HG03060 (cell line): ENCODE measurements at regions not wholly inside any gene's neighbourhood (a gene's known extent, or its start where the extent isn't known, plus 50 kb on each side); places are given as distances from the start of the nearest gene placed in this dataset.

ENCODE experiments used
- ATAC-seq: cut with Tn5 transposase; IDR thresholded peaks from one replicate; pipeline ENCODE4 v1.9.1; 2021; ENCODE audit warnings: low read depth, moderate number of reproducible peaks; ENCODE audit not compliant: unreplicated experiment

DNA sequence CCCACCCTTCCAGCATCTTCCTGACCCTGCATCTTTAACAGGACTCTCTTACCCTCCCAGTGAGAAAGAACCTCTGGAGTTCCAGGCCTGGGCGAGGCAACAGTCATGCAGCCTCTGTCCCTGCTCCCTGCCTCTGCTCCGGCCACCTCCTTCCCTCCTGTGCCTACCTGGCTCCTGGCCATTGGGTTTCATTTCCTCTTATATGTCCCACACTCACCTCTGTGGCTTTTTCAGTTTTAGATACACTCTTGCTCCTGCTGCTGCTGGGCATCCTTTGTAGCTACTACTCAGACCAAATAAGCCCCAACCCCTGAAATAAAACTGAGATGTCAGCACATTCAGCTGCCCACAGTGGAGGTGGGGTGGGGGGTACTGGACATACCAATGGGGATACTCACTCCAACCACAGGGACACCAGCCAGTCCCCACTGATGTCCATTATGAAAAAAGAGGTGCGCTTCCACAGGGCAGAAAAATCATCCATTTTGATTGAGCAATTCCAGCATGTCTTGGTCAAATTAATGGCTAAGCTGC is 99.1 kb upstream of the NRXN3 start:
- ATAC-seq: no peak

DNA sequence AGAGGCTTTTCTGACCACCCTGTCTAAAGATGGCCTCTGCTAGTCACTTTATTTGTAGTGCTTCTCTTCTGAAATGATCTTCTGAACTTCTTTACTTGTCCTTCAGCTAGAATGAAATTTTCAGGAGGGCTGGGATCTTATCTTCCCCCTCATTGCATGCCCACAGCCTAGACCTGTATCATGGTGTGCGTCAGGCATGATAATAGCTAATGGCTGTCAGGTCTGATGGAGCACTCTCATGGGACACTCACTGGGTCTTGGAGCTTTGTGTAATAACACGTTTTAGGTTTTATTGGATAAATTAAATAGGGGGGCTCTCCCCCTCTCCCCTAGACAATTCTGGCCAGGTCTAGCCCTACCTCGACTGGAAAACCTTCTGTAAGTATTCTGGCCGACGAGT is 97.1 kb upstream of the NRXN3 start:
- ATAC-seq: no peak

DNA sequence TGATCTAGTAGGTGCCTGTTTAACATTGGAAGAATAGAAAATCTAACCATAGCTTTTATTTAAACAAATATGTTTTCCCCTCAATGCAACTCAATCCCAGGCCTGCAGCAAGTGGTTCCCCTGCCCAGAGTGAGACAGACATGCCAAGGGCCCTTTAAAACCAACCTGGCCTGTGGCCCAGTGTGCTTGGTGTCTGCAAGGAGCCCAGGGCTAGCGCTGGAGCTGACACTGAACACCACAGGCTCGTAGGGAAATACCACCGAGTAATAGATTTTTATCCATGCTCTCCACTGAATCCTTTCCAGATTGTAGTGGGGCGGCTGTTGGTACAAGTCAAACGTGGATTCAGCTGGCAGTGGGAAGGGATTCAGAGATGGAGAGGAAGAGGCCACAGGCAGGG is 95.6 kb upstream of the NRXN3 start:
- no peak for ATAC-seq

DNA sequence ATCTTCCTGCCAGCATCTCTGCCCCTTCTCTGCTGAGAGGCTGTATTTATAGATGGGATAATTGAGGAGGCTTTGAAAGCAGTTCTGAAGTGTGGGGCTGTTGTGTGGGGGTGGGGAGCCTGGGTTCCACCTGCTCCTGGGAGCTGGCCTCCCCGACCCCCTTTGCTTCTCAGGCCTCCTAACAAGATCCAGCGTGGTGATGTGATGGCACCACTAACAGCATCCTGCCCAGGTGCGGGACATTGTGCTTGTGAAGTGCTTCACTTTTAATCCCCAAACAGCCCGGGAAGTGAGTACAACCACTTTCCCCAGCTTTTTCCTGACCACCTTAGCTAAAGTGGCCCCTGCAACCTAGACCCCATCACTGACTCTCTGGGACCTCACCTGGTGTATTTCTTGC is 95.1 kb upstream of the NRXN3 start:
- no peak for ATAC-seq

DNA sequence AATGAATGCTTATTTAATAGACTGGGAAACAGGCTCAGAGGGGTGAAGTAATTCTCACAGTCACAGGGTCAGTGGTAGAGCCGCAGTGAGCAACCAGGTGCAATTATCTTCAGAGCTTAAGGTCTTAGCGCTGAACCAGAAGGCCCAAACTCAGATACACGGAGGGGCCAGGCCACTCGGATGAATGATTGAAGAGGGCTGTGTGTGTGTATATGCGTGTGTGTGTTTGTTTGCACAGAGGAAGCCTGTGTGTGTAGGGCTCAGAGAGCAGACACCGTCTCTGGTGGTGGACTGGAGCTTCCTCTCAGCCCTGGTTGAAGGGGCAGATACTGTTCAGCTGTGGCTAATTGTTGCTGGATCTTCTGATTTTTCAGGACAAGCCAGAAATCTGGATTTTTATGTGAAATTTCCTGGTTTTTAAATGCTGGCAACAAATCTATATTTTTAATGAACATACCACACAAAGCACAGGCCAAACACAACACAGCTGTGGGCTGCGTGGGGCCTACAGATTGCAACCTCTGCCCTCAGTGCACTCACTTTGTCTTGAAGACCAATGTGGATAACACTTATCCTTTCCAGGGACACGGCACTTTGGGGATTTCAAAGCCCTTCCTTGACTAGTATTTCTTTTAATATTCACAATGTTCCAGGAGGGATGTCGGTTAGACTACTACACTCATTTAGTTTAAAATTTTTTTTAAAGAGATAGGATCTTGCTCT is 94.5 kb upstream of the NRXN3 start:
- ATAC-seq: no peak

DNA sequence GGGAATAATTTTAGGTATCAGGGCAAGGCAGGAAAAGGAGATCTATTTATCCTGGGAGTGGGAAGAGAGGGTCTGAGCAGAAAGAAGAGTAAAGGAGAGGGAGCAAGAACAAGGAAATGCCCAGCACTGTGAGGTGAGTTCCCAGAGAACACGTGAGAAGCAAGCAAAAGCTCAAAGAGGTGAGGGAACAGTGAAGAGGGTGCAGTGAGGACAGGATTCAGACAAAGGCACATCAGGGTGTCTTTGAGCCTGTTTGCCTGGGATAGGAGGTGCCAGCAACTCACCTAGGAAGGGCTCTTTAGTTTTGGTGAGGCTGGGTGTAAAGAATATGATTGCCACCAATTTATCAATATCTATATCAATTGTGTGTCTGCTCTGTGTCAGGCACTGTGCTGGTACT is 88.9 kb upstream of the NRXN3 start:
- ATAC-seq: no peak

DNA sequence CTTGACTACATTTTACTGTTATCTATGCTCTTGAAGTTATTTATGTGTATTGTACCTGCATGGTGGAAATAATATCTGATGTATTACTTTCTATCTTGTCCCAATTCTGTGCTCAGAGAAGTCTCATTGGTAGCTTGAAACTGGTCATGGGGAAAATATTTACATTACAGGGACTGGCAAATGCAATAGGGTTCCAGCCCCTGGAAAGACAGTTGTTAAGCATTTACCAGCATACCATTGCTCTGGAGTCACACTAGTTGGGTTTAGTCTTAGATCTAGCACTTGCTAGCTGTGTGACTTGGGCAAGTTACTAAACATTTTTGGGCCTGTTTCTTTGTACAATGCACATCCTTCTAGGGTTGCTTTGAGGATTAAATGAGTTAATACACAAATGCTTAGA is 86.3 kb upstream of the NRXN3 start:
- ATAC-seq: no peak

DNA sequence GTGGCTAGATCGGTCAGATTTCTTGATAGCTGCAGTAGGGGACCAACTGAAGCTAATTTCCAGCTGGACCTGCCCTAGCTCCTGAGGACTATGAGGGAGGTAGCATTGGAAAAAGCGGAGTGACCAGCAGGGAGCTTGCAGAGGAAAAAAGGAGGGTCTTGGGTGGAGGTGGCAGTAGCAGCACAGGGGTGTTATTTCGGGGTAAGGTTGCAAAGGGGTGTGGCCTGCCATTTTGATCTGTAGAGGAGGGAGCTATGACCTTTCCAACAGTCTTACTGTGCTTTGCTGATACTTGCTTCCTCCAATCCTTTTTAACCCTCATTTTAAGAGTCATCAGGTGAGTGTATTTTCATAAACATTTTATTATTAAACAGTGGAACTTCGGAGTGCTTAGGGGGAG is 83.8 kb upstream of the NRXN3 start:
- ATAC-seq: no peak

DNA sequence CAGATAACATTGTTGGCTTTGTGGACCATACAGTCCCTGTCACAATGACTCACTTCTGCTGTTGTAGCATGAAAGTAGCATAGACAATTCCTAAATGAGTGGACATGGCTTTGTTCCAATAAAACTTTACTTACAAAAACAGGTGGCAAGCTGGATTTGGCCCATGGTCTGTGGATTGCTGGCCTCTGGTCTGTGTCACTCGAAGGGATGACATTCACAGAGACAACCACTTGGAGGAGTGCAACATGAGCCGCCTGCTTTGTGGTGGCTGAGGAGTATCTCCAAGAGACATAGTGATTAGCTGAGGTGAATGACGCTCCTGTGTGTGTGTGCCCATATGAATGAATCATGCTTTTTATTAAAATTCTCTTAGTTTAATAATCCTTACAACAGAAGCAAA is 81.3 kb upstream of the NRXN3 start:
- ATAC-seq: no peak

DNA sequence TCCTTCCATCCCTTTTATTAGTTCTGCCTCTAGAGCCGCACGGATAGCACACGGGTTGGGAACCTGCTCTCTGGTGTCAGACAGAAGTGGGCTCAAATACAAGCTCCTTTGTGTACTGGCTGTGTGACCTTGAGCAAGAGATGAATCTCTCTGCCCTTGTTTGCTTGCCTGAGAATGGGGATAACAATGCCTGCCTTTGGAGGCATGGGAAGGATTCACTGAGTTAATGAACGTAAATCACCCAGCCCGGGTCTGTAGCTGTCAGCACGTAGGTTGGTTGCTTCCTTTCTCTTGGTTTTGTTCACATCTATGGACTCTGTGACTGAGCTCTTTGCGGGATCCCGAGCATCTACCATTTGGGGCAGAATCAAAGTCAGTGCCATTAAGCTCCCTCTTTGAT is 79.3 kb upstream of the NRXN3 start:
- no peak for ATAC-seq

DNA sequence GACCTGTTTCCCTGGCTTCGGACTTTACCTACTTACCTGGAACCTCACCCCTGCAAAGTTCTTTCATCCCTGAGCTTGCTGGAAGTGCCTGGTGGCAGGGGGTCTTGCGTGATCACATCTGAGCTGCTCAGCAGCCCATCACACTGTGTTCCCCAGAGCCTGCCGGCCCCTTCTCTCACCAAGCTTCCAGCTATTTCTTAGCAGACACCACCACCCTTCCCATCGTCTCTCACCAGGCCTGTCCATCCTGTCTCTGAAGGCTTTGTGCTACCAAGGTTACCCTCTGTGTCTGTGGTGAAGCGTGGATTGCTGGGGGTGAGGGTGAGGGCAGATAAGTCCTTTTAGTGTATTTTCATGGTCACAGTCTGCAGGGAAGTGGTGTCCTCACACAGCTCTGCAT is 78.8 kb upstream of the NRXN3 start:
- no peak for ATAC-seq

DNA sequence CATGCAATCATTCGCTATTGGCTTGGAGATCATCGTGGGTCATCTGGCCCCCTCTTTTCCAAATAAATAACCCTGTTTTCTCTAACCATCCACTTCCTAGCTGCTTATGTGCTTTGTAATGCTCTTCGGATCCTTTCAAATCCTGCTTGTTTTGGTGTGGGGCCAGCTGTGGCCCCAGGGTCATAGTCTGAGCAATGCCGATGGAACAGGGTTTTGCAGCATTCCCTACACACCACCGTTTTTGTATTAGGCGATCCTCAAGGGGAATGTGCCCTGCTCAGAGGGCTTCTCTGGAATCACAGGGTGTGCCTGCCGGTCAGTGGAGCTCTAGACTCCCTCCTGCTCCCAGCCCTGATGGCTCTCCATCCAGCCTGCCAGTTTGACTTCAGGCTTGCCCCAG is 78.1 kb upstream of the NRXN3 start:
- ATAC-seq: no peak

DNA sequence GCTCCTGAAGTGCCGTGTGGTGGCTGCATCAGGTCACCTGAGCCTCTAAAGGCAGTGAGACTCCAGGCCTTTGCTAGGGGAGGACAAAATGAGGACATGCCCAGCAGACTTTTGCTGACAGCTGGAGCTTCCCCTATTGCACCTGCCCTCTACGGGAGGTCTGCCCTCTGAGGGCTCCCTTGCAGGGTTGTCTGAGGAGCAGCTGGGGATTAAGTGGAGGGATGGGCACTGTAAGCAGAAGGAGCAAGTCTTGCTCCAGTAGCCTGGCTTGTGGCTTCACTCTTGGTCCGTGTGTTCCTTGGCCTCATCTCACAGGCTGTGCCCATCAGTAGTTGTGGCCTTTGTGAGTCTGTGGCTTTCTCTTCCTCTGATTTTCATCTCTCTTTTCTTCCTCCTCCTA is 66.9 kb upstream of the NRXN3 start:
- no peak for ATAC-seq

DNA sequence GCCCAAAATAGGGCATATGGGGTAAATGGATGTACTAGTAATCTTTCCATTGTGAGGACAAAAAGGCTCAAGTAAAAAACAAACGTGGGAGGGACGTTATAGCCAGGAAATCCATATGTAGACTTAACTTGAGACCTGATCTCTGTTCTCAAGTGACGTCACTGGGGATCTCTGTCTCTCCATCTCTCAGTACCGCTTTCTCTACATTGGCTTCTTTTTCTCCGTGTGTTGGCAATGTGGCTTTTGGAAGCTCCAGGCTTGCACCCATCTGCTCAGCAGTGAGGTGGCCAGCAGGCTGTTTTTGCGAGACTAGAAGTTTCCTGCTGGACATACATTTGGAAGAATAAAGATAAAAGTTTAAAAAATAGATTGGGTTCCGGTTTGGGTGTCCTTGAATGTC is 66.0 kb upstream of the NRXN3 start:
- ATAC-seq: no peak

DNA sequence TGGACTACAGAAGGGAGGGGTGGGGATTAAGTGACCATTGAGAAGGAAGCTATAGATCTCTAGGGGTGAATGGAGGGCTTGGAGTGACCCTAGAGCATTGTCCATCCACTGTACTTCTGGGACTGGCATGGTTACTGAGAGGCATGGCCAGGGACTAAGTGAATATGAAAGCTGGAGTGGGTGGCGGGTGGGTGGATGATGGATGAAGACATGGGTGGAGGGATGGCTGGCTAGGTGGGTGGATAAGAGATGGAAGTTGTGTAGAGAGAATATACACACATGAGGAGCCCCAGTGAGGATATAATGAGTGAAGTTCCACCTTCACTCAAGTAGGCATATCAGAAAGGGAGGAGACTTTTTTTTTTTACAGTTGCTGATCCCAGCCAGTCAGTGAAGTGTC is 65.5 kb upstream of the NRXN3 start:
- no peak for ATAC-seq

DNA sequence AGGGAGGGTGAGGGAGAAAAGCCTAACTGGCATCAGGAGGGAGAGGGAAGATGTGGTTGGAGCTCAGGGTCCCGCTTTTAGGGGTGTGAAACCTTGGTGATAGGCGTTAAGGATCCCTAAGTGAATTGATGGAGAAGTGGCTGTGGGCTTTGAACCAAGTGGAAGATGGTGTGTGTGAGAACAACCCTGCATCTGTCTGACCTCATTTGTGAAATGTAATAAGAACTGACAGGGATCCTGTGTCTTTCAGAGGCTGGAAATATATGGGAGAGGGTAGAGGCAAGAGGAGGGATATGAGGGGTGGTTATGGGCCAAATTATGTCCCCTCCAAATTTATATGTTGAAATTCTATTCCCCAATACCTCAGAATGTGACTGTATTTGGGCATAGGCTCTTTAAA is 63.8 kb upstream of the NRXN3 start:
- ATAC-seq: no peak

DNA sequence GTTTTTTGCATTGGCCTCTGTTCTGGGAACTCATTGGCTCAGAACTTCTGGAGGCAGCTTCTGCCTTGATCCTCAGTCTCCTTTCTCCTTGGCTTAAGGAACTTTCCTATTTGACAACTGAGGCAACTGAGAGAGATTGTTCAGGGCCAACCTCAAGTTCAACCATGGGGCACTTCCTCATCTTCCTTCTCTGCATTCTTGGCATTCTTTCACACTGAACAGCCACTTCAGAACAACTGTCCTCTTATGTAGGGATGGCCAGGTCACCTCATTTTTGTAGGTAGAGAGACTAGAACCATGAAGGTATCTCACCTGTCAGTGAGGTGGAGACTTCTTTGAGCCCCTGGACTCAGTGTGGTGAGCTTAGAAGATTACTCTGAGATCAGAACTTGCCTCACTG is 63.0 kb upstream of the NRXN3 start:
- no peak for ATAC-seq

DNA sequence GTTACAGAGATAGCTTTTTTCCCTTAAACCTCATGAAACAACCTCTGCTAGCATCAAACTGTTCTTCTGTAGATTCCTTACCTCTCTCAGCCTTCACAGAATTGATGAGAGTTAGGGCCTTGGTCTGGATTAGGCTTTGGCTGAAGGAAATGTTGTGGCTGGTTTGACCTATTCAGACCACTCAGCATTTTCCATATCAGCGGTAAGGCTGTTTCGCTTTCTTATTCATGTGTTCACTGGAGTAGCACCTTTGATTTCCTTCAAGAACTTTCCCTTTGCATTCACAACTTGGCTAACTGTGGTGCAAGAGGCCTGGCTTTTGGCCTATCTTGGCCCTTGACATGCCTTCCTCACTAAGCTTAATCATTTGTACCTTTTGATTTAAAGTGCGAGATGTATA is 50.7 kb upstream of the NRXN3 start:
- ATAC-seq: no peak
